H9 (cell line): ENCODE measurements at regions not wholly inside any gene's neighbourhood (a gene's known extent, or its start where the extent isn't known, plus 50 kb on each side); places are given as distances from the start of the nearest gene placed in this dataset.

Experiments used
- DNase-seq: peaks from one replicate; pipeline ENCODE4 v3.0.0-alpha.2; 2017
- H2AFZ ChIP-seq: one replicate; pipeline ENCODE4 v1.6.1; 2013; ENCODE audit warnings: mild to moderate bottlenecking, low read length, control low read depth, moderate library complexity
- H2AK5ac ChIP-seq: 2 replicates; pipeline ENCODE4 v1.6.1; 2013; ENCODE audit warnings: low read length, control low read depth, mixed read lengths; ENCODE audit not compliant: insufficient read length
- H2BK120ac ChIP-seq: one replicate; pipeline ENCODE4 v1.6.1; 2013; ENCODE audit warnings: low read depth, mild to moderate bottlenecking, low read length, control low read depth, inconsistent platforms; ENCODE audit not compliant: poor library complexity, severe bottlenecking
- H2BK12ac ChIP-seq: 2 replicates; pipeline ENCODE4 v1.6.1; 2013; ENCODE audit warnings: low read length, control low read depth, mixed read lengths, low read depth; ENCODE audit not compliant: insufficient read length
- H2BK15ac ChIP-seq: 2 replicates; pipeline ENCODE4 v1.6.1; 2013; ENCODE audit warnings: low read depth, low read length, control low read depth
- H2BK20ac ChIP-seq: one replicate; pipeline ENCODE4 v1.6.1; 2013; ENCODE audit warnings: low read depth, mild to moderate bottlenecking, low read length, control low read depth, inconsistent platforms; ENCODE audit not compliant: poor library complexity, severe bottlenecking
- H2BK5ac ChIP-seq: 2 replicates; pipeline ENCODE4 v1.6.1; 2013; ENCODE audit warnings: low read length, control low read depth, mixed read lengths; ENCODE audit not compliant: insufficient read length
- H3K14ac ChIP-seq: 2 replicates; pipeline ENCODE4 v1.6.1; 2013; ENCODE audit warnings: low read length, control low read depth; ENCODE audit not compliant: insufficient read depth
- H3K18ac ChIP-seq: 2 replicates; pipeline ENCODE4 v1.6.1; 2013; ENCODE audit warnings: low read depth, mild to moderate bottlenecking, mixed read lengths, low read length, control low read depth; ENCODE audit not compliant: insufficient read length
- H3K23ac ChIP-seq: 2 replicates; pipeline ENCODE4 v1.6.1; 2013; ENCODE audit warnings: low read length, control low read depth, mixed read lengths, low read depth; ENCODE audit not compliant: insufficient read length
- H3K23me2 ChIP-seq: 2 replicates; pipeline ENCODE4 v1.6.1; 2013; ENCODE audit warnings: low read depth, mild to moderate bottlenecking, mixed read lengths, low read length, control low read depth; ENCODE audit not compliant: insufficient read length, poor library complexity, severe bottlenecking
- H3K27ac ChIP-seq: 2 replicates; pipeline ENCODE4 v1.5.1; 2013; ENCODE audit warnings: low read length, control low read depth, mixed read lengths, low read depth; ENCODE audit not compliant: insufficient read length
- H3K27me3 ChIP-seq: 2 replicates; pipeline ENCODE4 v1.6.1; 2013; ENCODE audit warnings: low read length, control low read depth, inconsistent platforms; ENCODE audit not compliant: insufficient read depth
- H3K4ac ChIP-seq: 2 replicates; pipeline ENCODE4 v1.6.1; 2013; ENCODE audit warnings: low read depth, mild to moderate bottlenecking, control low read depth, inconsistent platforms, low read length, moderate library complexity
- H3K4me1 ChIP-seq: 2 replicates; pipeline ENCODE4 v1.6.1; 2013; ENCODE audit warnings: low read length, control low read depth, inconsistent platforms; ENCODE audit not compliant: insufficient read depth
- H3K4me2 ChIP-seq: 2 replicates; pipeline ENCODE4 v1.6.1; 2013; ENCODE audit warnings: low read length, control low read depth, mixed read lengths; ENCODE audit not compliant: insufficient read length, insufficient read depth
- H3K56ac ChIP-seq: 2 replicates; pipeline ENCODE4 v1.6.1; 2013; ENCODE audit warnings: low read depth, mild to moderate bottlenecking, mixed read lengths, low read length, control low read depth; ENCODE audit not compliant: insufficient read length
- H3K79me1 ChIP-seq: 2 replicates; pipeline ENCODE4 v1.6.1; 2013; ENCODE audit warnings: low read depth, mild to moderate bottlenecking, moderate library complexity, low read length, control low read depth, inconsistent platforms; ENCODE audit not compliant: insufficient read depth, poor library complexity, severe bottlenecking
- H3K79me2 ChIP-seq: 2 replicates; pipeline ENCODE4 v1.6.1; 2013; ENCODE audit warnings: low read length, control low read depth, inconsistent platforms; ENCODE audit not compliant: insufficient read depth
- H3K9ac ChIP-seq: 2 replicates; pipeline ENCODE4 v1.6.1; 2013; ENCODE audit warnings: low read length, control low read depth, mixed read lengths; ENCODE audit not compliant: insufficient read length; ENCODE audit errors: extremely low read depth
- H3K9me3 ChIP-seq: one replicate; pipeline ENCODE4 v1.6.1; 2013; ENCODE audit warnings: low read depth, low read length, inconsistent platforms; ENCODE audit not compliant: control insufficient read depth
- H3T11ph ChIP-seq: one replicate; pipeline ENCODE4 v1.6.1; 2013; ENCODE audit warnings: mild to moderate bottlenecking, low read length, control low read depth, inconsistent platforms
- H4K20me1 ChIP-seq: one replicate; pipeline ENCODE4 v1.6.1; 2013; ENCODE audit not compliant: control insufficient read depth, insufficient read length, insufficient read depth
- H4K5ac ChIP-seq: 2 replicates; pipeline ENCODE4 v1.6.1; 2013; ENCODE audit warnings: low read depth, mild to moderate bottlenecking, mixed read lengths, low read length, control low read depth; ENCODE audit not compliant: insufficient read length
- H4K8ac ChIP-seq: replicated peaks from 2 replicates; pipeline ENCODE4 v1.6.1; 2013; ENCODE audit warnings: low read length, control low read depth, mixed read lengths, low read depth; ENCODE audit not compliant: insufficient read length
- H4K91ac ChIP-seq: 2 replicates; pipeline ENCODE4 v1.6.1; 2013; ENCODE audit warnings: low read depth, mild to moderate bottlenecking, moderate library complexity, mixed read lengths, low read length, control low read depth; ENCODE audit not compliant: insufficient read length
- H3K27ac Mint-ChIP-seq, 3 experiments: 2 replicates in 2 of 3; 3 replicates in 1 of 3; pipeline ENCODE4 v1.8.0; 2020 to 2021; ENCODE audit warnings: mixed read lengths in 3 of 3, mild to moderate bottlenecking in 1 of 3, moderate library complexity in 1 of 3
- H3K27me3 Mint-ChIP-seq: 2 replicates; pipeline ENCODE4 v1.8.0; 2021; ENCODE audit warnings: low read depth, mild to moderate bottlenecking, moderate library complexity, mixed read lengths
- H3K36me3 Mint-ChIP-seq, 3 experiments: 2 replicates in 2 of 3; 3 replicates in 1 of 3; pipeline ENCODE4 v1.8.0; 2020 to 2021; ENCODE audit warnings: low read depth in 3 of 3, mixed read lengths in 3 of 3; ENCODE audit not compliant: insufficient read depth in 1 of 3
- H3K4me1 Mint-ChIP-seq, 2 experiments: 2 replicates each; pipeline ENCODE4 v1.8.0; 2020; ENCODE audit warnings: mixed read lengths in 2 of 2
- H3K4me3 Mint-ChIP-seq, 2 experiments: 2 replicates in 1 of 2; 3 replicates in 1 of 2; pipeline ENCODE4 v1.8.0; 2020 to 2021; ENCODE audit warnings: mild to moderate bottlenecking in 2 of 2, mixed read lengths in 2 of 2, moderate library complexity in 1 of 2
- H3K9me3 Mint-ChIP-seq, 2 experiments: 2 replicates in 1 of 2; 3 replicates in 1 of 2; pipeline ENCODE4 v1.8.0; 2020; ENCODE audit warnings: mild to moderate bottlenecking in 2 of 2, mixed read lengths in 2 of 2, moderate library complexity in 1 of 2
- CTCF ChIP-seq: fragments of 200-600 bp; sonication (generic); conservative IDR thresholded peaks from 3 replicates; pipeline ENCODE4 v1.8.0; 2021; ENCODE audit warnings: antibody characterized with exemption, mild to moderate bottlenecking
- whole genome bisulfite sequencing: extraction: QIAGEN DNeasy Blood & Tissue Kit; methylation state at CpG from one replicate; pipeline ENCODE4 v1.1.7; 2013; ENCODE audit warnings: missing lambda C conversion rate, low lambda C conversion rate, mixed read lengths; ENCODE audit not compliant: insufficient read length; ENCODE audit errors: extremely low coverage; 5-methylcytosine and 5-hydroxymethylcytosine counted together

GRCh38 chr2:168326572-168326971, 79.2 kb upstream of the STK39 start:
- Mint-ChIP-seq H3K9me3 (peaks cover 16 to 18% of the 10 kb centered on the region in 2 experiments), H3K36me3 (peaks cover 0 to 2% (median 0%) of the 10 kb centered on the region in 3 experiments; a peak in 3 of 7 replicates), H3K4me1 (peaks cover 9 to 17% of the 10 kb centered on the region in 2 experiments), H3K27ac (no peak overlapping the region), H3K4me3 (no peak overlapping the region), H3K27me3 (no peaks in the 10 kb centered on the region)
- Histone ChIP-seq H2BK12ac (no peak overlapping the region), H3T11ph (no peak overlapping the region), H3K27ac (no peak overlapping the region), H3K18ac (no peak overlapping the region), H4K20me1 (no peaks in the 10 kb centered on the region), H2BK20ac (no peak overlapping the region), H4K91ac (no peak overlapping the region), H3K23me2 (no peaks in the 10 kb centered on the region), H2AK5ac (no peak overlapping the region), H3K79me1 (no peaks in the 10 kb centered on the region), H4K5ac (no peak overlapping the region), H3K56ac (no peak overlapping the region), H2BK15ac (no peak overlapping the region), H3K9ac (no peak overlapping the region), H4K8ac (no peak overlapping the region), H3K79me2 (no peaks in the 10 kb centered on the region), H3K23ac (no peak overlapping the region), H3K14ac (no peak overlapping the region), H2BK5ac (no peak overlapping the region), H3K9me3 (no peaks in the 10 kb centered on the region), H3K27me3 (no peaks in the 10 kb centered on the region), H3K4ac (no peak overlapping the region), H3K4me1 (peaks cover 4% of the 10 kb centered on the region; the same call in 1 of the 2 replicates), H2BK120ac (no peak overlapping the region), H2AFZ (no peak overlapping the region), H3K4me2 (no peak overlapping the region)
- no peak for TF ChIP-seq CTCF
- no peak for DNase-seq
- WGBS, result no CpG with 5 or more reads among the region's 2 CpGs
